HEK293T (cell line): ENCODE measurements at regions not wholly inside any gene's neighbourhood (a gene's known extent, or its start where the extent isn't known, plus 50 kb on each side); places are given as distances from the start of the nearest gene placed in this dataset.

Experiments used
- CTCF ChIA-PET: fragments of 350-600 bp; formaldehyde crosslinking; extraction: SDS; loops from one replicate; lab custom pipeline; 2021; ENCODE audit warnings: antibody characterized with exemption, inconsistent platforms; lab: Yijun Ruan, JAX
- POLR2A ChIA-PET: fragments of 350-600 bp; formaldehyde crosslinking; extraction: SDS; loops from one replicate; lab custom pipeline; 2020; ENCODE audit warnings: antibody characterized with exemption, inconsistent platforms; lab: Yijun Ruan, JAX
- DNase-seq: peaks from one replicate; pipeline ENCODE4 v3.0.0; 2012; ENCODE audit warnings: mixed read lengths; ENCODE audit errors: extremely low spot score
- ARNT ChIP-seq: fragments of 450-650 bp; IDR thresholded peaks from 2 replicates; pipeline ENCODE4 v1.6.1; 2017; ENCODE audit warnings: mild to moderate bottlenecking
- BHLHE40 ChIP-seq: fragments of 450-650 bp; IDR thresholded peaks from 2 replicates; pipeline ENCODE4 v1.6.1; 2016; ENCODE audit warnings: mild to moderate bottlenecking, moderate library complexity, borderline replicate concordance
- CTBP1 ChIP-seq: fragments of 450-650 bp; IDR thresholded peaks from 2 replicates; pipeline ENCODE4 v1.6.1; 2016; ENCODE audit warnings: borderline replicate concordance
- ELF4 ChIP-seq: fragments of 450-650 bp; IDR thresholded peaks from 2 replicates; pipeline ENCODE4 v1.6.1; 2017; ENCODE audit warnings: antibody characterized with exemption
- FOXA1 ChIP-seq: fragments of 450-650 bp; IDR thresholded peaks from 2 replicates; pipeline ENCODE4 v1.6.1; 2016; ENCODE audit warnings: mild to moderate bottlenecking
- FOXK2 ChIP-seq: fragments of 450-650 bp; IDR thresholded peaks from 2 replicates; pipeline ENCODE4 v1.6.1; 2016; ENCODE audit warnings: mild to moderate bottlenecking
- FOXM1 ChIP-seq: fragments of 450-650 bp; IDR thresholded peaks from 2 replicates; pipeline ENCODE4 v1.6.1; 2017; ENCODE audit warnings: mild to moderate bottlenecking, borderline replicate concordance
- HDGF ChIP-seq: fragments of 450-650 bp; IDR thresholded peaks from 2 replicates; pipeline ENCODE4 v1.6.1; 2017; ENCODE audit warnings: antibody characterized with exemption, borderline replicate concordance
- L3MBTL2 ChIP-seq: fragments of 450-650 bp; conservative IDR thresholded peaks from 2 replicates; pipeline ENCODE4 v1.6.1; 2016; ENCODE audit warnings: mild to moderate bottlenecking
- LEF1 ChIP-seq: fragments of 450-650 bp; IDR thresholded peaks from 2 replicates; pipeline ENCODE4 v1.6.1; 2017; ENCODE audit warnings: mild to moderate bottlenecking, borderline replicate concordance
- NFRKB ChIP-seq: fragments of 450-650 bp; IDR thresholded peaks from 2 replicates; pipeline ENCODE4 v1.6.1; 2016; ENCODE audit warnings: mild to moderate bottlenecking, moderate library complexity
- SP1 ChIP-seq: fragments of 450-650 bp; IDR thresholded peaks from 2 replicates; pipeline ENCODE4 v1.6.1; 2017
- SUZ12 ChIP-seq: fragments of 450-650 bp; IDR thresholded peaks from 2 replicates; pipeline ENCODE4 v1.6.1; 2016; ENCODE audit warnings: mild to moderate bottlenecking
- TARDBP ChIP-seq: fragments of 450-650 bp; IDR thresholded peaks from 2 replicates; pipeline ENCODE4 v1.6.1; 2016
- ZNF384 ChIP-seq: fragments of 450-650 bp; IDR thresholded peaks from 2 replicates; pipeline ENCODE4 v1.6.1; 2016
- TF ChIP-seq, protein P1 (sequence below): fragments of 450-650 bp; IDR thresholded peaks from 2 replicates; pipeline ENCODE4 v1.6.1; 2016

DNA sequence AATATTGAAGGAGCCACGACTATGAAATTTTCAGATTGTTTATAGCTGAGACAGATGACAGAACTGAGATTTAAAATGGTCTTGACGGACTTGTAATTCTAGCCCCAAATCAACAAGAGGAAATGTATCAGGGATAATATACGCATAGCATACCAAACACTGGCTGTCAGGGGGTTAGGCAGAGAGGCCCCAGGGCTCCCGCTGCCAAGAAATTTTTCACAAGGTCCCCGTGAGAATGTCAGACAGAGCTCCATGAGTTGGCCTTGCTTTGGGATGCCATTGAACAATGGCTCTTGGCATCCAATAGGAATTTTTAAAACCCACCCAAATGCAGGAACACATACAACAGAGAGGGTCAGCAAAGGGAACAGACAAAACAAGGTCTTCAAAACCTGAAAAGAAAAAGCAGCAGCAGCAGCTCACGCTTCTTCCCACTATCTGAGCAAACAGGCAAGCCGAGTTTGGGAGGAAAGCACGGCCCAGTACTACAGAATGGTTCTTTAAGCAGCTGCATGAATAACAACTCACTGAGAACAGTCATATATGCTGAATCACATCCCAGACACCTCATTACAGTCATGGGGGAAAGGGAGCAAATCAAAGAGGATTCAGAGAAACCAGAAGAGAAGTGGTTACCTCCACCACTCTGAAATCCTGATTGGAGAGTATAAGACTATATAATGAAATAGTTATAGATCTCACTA lies 445.6 kb downstream of the RND3 start:
- ChIA-PET POLR2A (no interaction called here), CTCF (no interaction called here)
- no peak for DNase-seq
- TF ChIP-seq HDGF (no peak), SUZ12 (no peak), BHLHE40 (no peak)

DNA sequence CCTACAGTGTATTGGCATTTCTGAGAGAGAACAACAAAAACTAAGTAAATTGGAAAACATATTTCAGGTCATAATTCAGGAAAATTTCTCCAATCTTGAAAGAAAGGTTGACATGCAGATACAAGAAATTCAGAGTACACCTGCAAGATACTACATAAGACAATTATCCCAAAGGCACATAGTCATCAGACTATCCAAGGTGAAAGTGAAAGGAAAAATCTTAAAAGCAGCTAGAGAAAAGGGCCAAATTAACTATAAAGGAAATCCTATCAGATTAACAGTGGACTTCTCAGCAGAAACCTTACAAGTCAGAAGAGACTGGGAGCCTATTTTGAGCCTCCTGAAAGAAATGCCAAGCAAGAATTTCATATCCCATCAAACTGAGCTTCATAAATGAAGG lies 449.0 kb upstream of the MMADHC start:
- POLR2A ChIA-PET = no interaction called here

DNA sequence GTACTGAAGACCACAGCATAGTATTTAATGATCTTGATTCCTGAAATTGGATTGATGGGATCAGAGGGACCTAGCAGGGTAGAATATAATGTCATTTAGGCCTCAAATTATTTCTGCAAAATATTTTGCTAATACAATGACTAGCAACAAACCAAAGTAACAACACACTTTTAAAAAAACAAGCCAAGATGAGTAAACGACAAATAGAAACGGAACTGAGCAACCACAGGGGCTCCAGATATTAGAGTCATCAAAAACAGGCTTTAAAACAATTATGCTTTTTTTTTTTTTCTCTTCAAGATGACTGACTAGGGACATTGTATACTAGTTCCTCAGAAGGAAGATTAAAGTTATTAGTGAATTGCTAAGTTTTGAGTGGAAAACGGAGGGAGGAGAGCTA lies 447.1 kb upstream of the MMADHC start:
- no peak for TF ChIP-seq FOXK2
- no peak for TF ChIP-seq FOXA1
- TF ChIP-seq HDGF = no peak
- TF ChIP-seq SUZ12 = no peak
- no peak for TF ChIP-seq ELF4
- TF ChIP-seq LEF1 = no peak
- TF ChIP-seq, protein P1, sequence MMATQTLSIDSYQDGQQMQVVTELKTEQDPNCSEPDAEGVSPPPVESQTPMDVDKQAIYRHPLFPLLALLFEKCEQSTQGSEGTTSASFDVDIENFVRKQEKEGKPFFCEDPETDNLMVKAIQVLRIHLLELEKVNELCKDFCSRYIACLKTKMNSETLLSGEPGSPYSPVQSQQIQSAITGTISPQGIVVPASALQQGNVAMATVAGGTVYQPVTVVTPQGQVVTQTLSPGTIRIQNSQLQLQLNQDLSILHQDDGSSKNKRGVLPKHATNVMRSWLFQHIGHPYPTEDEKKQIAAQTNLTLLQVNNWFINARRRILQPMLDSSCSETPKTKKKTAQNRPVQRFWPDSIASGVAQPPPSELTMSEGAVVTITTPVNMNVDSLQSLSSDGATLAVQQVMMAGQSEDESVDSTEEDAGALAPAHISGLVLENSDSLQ = no peak
- no peak for DNase-seq
- ChIA-PET POLR2A (no interaction called here), CTCF (interaction anchor here (0.5 kb wide), 1 partner anchor 436 kb away, joined by 3 read pairs; no protein-coding TSS in a partner anchor)

More for the DNA sequence above, 449.0 kb upstream of the MMADHC start:
- TF ChIP-seq FOXM1 = no peak
- TF ChIP-seq SUZ12 = no peak
- no peak for TF ChIP-seq ZNF384
- TF ChIP-seq, protein P1 = no peak
- no peak for DNase-seq
- CTCF ChIA-PET = no interaction called here

DNA sequence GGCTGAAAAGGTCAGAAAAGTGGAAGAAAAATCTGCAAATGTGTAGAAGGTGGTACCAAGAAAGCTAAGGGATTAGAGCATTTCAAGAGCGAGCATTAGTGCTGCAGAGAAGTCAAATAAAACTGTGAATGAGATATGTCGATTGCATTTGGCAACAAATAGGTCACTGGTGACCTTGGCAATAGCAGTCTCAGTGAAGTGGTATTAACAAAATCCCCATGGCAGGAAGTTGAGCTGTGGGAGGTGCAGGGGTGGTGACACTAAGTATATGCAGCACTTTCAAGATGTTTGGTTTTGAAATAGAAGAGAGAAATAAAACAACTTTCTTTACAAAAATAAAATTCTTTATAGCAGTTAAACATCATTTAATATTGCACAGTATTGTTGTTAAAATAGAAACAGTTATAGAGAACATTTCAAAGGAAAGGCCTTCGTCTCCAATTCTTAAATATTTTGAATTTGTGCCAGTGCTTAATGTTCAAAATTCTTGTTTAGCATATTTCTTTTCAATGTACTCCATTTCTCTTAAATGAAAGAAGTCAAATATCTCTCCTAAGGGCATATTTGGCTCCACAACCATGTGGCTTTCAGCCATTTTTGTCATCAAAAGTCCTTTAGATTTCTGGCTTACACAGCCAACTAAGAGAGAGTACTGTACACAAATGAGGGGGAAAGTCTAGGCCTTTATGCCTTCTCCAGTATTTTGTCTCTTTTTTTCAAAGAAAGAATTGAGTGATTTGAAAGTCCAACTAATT lies 443.0 kb upstream of the MMADHC start:
- DNase-seq = no peak
- TF ChIP-seq HDGF (no peak), L3MBTL2 (no peak), ZNF384 (no peak), FOXM1 (no peak), ELF4 (no peak), LEF1 (no peak), NFRKB (no peak), TARDBP (no peak), FOXK2 (no peak), CTBP1 (no peak), ARNT (no peak), FOXA1 (no peak), SUZ12 (no peak)
- POLR2A ChIA-PET = no interaction called here
- CTCF ChIA-PET = no interaction called here

DNA sequence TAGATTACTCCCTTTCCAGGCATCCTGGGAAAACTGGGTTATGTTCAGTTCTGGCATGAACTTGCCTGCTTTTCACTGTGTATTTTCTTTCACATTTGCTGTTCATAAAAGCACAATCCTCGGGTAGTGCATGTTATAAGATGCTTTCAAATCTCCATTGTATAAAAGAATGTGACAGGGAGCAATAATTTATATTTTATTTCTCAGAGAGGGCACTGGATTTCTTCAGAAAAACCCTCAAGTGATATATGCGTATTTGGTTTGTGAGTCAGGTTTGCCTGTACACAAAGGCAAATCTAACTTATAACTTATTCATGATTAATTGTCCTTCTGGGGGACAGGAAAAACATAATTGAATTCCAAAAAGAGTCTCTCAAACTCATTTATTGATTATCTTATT lies 440.7 kb upstream of the MMADHC start:
- no peak for DNase-seq
- ChIA-PET POLR2A (no interaction called here), CTCF (no interaction called here)
- TF ChIP-seq CTBP1 (no peak), ZNF384 (no peak), SUZ12 (no peak), SP1 (no peak), LEF1 (no peak), FOXM1 (no peak), BHLHE40 (no peak), NFRKB (no peak), L3MBTL2 (no peak), FOXK2 (no peak), FOXA1 (no peak), TARDBP (no peak), ARNT (no peak), HDGF (no peak), ELF4 (no peak)
- TF ChIP-seq, protein P1 = no peak

DNA sequence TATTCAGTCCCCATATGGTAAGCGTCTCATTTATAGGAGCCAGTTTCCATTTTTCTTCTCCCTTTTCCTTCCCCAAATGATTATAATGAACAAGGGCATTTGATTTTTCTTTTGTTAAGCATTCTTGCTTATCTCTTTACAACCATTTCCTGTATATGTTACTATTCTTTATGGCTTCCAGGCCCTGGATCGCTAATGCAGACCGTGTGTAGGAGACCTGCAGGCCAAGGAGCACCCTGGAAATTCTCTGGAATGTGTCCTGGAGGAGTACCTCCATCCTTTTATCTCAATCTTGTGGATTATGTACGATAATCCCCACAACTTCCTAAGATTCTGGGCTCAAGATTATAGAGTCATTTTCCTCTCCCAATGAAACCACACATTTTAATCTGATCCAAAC lies 439.6 kb upstream of the MMADHC start:
- no peak for DNase-seq
- ChIA-PET CTCF (no interaction called here), POLR2A (no interaction called here)
- TF ChIP-seq SP1 (no peak), L3MBTL2 (no peak), HDGF (no peak), CTBP1 (no peak), SUZ12 (no peak), NFRKB (no peak), FOXM1 (no peak), ARNT (no peak), TARDBP (no peak), BHLHE40 (no peak), ZNF384 (no peak), FOXA1 (no peak), FOXK2 (no peak), ELF4 (no peak), LEF1 (no peak)
- TF ChIP-seq, protein P1 = no peak
